ENCODE measurements at regions not wholly inside any gene's neighbourhood (a gene's known extent, or its start where the extent isn't known, plus 50 kb on each side); places are given as distances from the start of the nearest gene placed in this dataset.

GRCh38 chr6:66662721-66663507 lies 955.9 kb upstream of the EYS start:
- DNase-seq: no peak

GRCh38 chr6:66662196-66662595 lies 955.2 kb upstream of the EYS start:
- DNase-seq: no peak

- DNase-seq: no peak
These were observed 948.4 kb upstream of the EYS start for GRCh38 chr6:66655420-66655819.

DNA sequence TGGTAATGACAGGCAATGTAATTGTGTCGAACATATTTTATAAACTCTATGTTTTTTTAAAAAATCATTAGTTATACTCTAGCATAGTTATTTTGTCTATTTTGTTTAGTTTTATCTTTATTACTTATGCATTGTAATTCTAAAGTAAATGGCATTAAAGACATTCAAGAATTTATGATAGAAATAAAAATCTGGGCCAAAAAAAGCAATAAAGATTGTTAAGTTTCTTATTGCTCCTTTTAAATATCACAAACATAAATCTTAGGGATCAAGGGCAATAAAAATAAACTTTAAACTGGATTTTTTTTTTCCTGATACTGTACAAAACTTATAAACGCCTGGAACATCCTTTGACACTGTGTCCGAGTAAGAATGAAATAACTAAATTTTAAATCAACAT lies 931.5 kb upstream of the EYS start:
- DNase-seq: no peak

DNA sequence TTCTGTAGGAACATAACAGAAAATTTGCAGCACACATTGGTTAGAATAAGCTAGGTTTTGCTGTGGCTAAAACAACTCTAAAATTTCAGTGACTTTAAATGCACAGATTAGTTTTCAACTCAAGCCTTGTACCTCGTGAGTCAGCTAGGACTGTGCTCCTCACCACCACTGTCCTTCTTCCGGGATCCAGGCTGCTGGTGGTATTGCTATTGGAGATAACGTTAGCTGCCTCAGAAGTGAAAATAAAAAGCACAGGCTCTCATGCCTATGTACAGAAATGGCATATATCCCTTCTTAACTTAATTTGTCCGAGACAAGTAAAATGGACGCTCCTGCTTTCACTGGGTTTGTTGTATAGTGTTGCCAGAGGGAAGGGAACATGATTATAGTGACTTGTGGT lies 931.1 kb upstream of the EYS start:
- no peak for DNase-seq

- no peak for DNase-seq
These were observed 921.9 kb upstream of the EYS start for GRCh38 chr6:66628917-66629316.

- DNase-seq: no peak
These were observed 916.0 kb upstream of the EYS start for GRCh38 chr6:66623050-66623449.

DNA sequence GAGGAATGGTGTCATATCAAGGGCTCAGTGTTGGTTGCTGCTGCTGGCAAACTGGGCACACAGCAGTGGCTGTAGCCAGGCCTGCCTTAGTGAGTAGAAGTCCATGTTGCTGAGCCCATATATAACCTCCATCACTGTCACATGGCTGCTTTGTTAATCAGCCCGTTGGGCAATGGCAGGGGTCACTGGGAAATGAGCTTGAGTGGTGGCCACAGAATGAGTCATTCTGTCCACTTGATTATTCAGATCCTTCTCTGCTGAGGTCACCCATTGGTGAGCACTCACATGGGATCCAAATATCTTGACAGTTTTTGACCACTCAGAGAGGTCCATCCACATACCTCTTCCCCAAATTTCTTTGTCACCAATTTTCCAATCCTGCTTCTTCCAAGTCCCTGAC lies 898.9 kb upstream of the EYS start:
- no peak for DNase-seq

DNA sequence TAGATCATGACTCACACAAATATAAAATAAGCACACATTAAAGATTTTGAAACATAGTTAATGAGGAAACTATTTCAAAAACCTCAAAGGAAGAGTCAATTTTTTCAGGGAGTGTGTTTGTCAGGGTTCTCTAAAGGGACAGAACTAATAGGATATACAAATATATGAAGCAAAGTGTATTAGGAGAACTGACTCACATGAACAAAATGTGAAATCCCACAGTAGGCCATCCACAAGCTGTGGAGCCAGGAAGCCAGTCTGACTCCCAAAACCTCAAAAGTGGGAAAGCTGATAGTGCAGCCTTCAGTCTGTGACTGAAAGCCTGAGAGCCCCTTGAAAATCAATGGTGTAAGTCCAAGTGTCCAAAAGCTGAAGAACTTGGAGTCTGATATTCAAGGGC lies 898.0 kb upstream of the EYS start:
- DNase-seq: no peak

GRCh38 chr6:66599541-66599940 lies 892.5 kb upstream of the EYS start:
- no peak for DNase-seq

DNA sequence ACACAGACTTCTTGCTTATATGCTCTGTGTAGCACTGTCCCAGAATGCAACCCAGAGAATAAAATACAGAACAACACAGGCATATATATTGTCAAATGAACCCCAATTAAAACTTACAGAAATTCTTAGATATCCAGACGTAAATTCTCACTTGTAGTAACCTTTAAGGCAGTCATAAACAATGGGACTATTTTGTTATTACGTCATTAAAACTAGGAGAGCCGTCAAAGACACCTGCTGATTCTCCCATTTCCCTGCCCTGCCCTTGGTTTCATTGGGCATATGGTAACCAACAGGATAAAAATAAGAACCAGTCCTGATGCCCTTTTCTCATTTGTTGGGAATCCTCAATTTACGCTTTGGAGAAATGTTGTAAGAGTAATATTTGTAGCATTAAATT lies 871.3 kb upstream of the EYS start:
- no peak for DNase-seq

GRCh38 chr6:66568271-66568670 lies 861.2 kb upstream of the EYS start:
- no peak for DNase-seq

DNA sequence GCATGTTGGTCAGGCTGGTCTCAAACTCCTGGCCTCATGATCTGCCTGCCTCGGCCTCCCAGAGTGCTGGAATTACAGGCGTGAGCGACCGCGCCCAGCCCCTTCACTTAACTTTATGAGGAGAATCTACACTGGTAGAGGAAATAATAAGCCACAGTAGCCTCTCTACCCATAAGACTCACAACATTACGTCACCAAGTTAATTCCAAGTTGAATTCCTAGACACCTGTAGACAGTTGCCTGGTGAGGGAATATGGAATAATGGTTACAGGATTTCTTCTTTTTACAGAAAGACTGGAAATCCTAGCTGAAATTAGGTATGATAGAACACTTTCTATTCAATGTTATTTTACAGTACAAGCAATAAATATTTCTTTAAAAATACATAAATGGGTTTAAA lies 854.5 kb upstream of the EYS start:
- no peak for DNase-seq

DNA sequence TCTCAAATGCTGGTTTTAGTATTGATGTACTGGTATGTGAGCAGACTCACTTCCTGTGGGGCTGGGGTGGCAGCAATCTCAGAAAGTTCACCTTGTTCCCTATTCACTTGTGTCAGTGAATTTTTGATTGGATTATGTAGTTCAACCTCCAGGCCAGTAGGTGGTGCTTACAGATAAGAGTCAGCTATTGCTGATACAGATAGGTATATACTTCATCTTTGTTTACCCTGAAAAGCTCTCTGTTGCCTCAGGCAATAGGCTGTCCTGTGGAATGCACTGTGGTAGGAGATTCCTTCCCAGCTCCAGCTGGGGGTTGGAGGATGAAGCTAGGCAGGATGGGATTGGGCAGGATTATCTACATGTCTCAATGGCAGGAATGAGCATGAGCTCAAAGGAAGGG lies 851.2 kb upstream of the EYS start:
- DNase-seq: no peak

- DNase-seq: no peak
These were observed 849.9 kb upstream of the EYS start for GRCh38 chr6:66556936-66557335.

- no peak for DNase-seq
These were observed 848.1 kb upstream of the EYS start for GRCh38 chr6:66555082-66555481.

DNA sequence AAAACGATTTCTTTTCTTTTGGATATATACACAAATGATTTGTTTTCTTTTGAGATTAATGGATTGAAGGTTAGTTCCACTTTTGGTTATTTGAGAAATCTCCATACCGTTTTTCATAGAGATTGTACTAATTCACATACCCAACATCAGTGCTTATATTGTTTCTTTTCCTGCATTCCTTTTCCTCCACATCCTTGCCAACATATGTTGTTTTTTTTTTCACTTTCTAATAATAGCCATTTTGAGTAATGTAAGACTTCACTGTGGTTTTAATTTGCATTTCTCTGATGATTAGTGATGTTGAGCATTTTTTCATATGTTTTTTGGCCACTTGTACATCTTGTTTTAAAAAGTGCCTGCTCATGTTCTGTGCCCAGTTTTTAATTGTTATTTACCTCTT lies 846.4 kb upstream of the EYS start:
- DNase-seq: no peak

- no peak for DNase-seq
These were observed 831.6 kb upstream of the EYS start for GRCh38 chr6:66538551-66539135.

DNA sequence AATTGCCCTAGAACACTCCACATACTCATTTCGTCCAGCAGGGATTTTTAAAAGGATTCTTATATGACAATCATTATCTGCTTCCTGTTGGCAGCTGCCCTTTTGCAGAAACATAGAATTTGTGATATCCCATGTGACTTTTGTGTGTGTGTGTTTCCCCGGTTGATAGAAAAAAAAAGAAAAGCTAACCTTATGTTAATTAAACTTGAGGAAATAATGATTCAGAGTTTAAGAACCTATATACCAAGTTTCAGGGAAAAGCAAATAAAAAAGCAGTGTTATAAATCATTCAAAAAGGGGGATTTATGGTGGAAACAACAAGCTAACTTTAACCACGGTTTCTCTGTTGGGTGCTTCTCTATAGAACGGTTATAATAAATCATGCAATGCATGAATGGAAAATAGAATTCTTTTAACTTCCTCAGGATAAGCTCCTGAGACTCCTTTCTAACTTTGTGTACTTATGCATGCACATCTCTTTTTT lies 826.9 kb upstream of the EYS start:
- no peak for DNase-seq

GRCh38 chr6:66526061-66526460 lies 819.0 kb upstream of the EYS start:
- no peak for DNase-seq

DNA sequence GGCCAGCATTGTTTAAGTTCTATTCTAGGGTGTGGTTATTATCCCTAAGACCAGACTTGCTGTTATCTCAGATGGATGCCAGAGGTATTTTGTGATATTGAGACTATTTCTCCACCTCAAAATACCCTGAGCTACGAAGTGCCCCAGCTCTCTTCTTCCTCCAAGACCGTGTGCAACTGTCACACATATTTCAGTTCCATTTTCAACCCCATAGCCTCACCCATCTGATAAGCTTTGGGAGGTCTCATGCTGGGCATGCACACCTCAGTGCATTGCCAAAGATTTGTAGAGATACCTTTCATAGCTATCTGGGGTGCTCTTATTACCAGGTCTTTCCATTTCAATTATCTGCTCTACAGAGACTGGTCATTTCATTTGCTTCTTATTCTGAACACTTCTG lies 815.8 kb upstream of the EYS start:
- no peak for DNase-seq

DNA sequence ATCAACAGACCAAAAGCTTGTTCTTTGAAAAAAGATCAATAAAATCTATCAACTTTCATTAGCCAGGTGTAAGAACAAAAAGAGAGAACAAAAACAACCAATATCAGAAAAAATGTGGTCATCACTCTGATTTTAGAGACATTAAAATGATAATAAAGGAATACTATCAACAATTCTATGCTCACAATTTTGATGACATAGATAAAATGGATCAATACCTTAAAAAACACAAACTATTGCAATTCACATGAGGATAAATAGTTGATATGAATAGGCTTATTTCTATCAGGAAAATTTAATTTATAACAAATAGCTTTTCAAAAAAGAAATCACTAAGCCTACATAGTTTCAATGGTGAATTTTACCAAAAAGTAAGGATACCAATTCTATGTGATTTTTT lies 809.4 kb upstream of the EYS start:
- DNase-seq: no peak

- no peak for DNase-seq
These were observed 801.4 kb upstream of the EYS start for GRCh38 chr6:66508433-66508832.

DNA sequence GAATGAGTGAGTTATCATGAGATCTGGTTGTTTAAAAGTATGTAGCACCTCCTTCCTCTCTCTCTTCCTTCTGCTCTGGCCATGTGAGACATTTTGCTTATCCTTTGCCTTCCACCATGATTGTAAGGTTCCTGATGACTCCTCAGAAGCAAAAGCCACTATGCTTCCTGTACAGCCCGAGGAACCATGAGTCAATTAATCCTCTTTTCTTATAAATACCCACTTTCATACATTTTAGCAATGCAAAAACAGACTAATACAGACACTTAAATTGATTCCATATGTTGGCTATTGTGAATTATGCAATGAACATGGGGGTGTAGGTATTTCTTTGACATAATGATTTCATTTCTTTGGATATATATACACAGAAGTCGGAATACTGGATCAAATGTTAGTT lies 792.8 kb upstream of the EYS start:
- DNase-seq: no peak

DNA sequence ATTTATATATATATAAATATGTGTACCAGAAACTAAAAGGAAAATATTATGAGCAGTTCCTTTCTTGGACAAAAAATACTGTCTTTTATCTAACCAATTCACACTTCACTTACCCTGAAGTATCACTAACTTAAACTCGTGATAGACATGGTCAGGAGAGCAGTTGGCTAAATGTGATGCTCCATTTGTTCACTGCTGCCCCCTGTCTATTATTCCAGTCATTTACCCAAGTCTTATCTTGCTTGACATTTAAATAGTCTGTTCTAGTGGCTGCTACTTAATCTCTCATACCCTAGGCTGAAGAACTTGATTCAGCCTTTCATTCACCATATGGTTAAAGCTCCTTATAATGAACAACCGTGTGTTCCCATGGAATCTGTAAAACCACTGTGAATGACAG lies 789.6 kb upstream of the EYS start:
- DNase-seq: no peak
